Mammary epithelial cell (primary cell): ENCODE measurements at regions not wholly inside any gene's neighbourhood (a gene's known extent, or its start where the extent isn't known, plus 50 kb on each side); places are given as distances from the start of the nearest gene placed in this dataset.

Experiments used
- CTCF ChIP-seq, 2 donors: IDR thresholded peaks in 1 of 2; conservative IDR thresholded peaks in 1 of 2; 2 replicates each; pipeline ENCODE4 v1.5.1; 2011 to 2012; ENCODE audit warnings: inconsistent platforms in 2 of 2, low read length in 2 of 2, mild to moderate bottlenecking in 2 of 2, control low read depth in 1 of 2, low read depth in 1 of 2; ENCODE audit not compliant: insufficient read depth in 1 of 2; ENCODE audit errors: extremely low read depth in 1 of 2
- EZH2 ChIP-seq: IDR thresholded peaks from 2 replicates; pipeline ENCODE4 v1.6.1; 2012; ENCODE audit warnings: low read length, inconsistent platforms, borderline replicate concordance

DNA sequence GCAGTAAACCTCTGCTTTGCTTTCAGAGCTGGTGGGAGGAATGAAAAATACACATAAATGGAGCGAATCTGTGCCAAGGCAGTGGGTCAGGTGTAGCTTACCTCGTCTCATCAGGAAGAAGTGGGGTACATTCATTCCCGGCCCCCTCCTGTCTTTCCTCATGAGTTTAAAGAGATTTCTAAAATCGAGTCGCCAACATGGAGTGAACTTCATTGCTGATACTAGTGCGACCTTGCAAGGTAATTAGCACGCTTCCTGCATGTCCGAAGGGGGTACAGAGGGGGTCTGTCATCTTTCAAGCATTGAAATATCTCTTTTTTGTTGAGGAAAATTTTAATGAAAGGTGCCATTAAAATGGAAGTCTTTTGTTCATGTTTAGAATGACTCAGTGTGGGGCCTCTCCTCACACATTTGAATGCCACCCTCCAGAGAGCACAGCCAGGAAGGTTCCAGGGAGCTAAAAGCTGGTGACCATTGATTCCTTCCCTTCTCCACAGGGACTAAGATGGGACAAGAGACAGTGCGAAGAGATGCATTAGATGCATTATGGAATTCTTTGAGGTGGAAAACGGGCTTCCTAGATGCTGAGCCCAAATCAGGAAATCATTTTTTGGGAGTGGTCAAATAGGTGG, 114.2 kb downstream of the IRX1 start:
- TF ChIP-seq EZH2: no peak
- no peak for TF ChIP-seq CTCF (conservative IDR thresholded peaks at IDR 0.05 in 1 of 2, IDR thresholded peaks at IDR 0.05 in 1 of 2; ENCODE audit: extremely low read depth in 1 of 2, insufficient read depth in 1 of 2, low read depth in 1 of 2, low read length in 2 of 2)
